GM12878 (cell line): ENCODE measurements at regions not wholly inside any gene's neighbourhood (a gene's known extent, or its start where the extent isn't known, plus 50 kb on each side); places are given as distances from the start of the nearest gene placed in this dataset.

Source experiments
- CTCF ChIP-seq, 3 experiments: IDR thresholded peaks in 2 of 3; conservative IDR thresholded peaks in 1 of 3; 2 replicates each; pipeline ENCODE4 v1.5.1; 2011; ENCODE audit warnings: low read depth in 3 of 3, low read length in 3 of 3, mild to moderate bottlenecking in 3 of 3, control low read depth in 2 of 3, moderate library complexity in 2 of 3, inconsistent platforms in 1 of 3, mixed read lengths in 1 of 3; ENCODE audit not compliant: control insufficient read depth in 2 of 3, insufficient read depth in 1 of 3; ENCODE audit errors: extremely low read depth in 1 of 3
- FOXM1 ChIP-seq: IDR thresholded peaks from 2 replicates; pipeline ENCODE4 v1.6.1; 2012; ENCODE audit warnings: low read depth, mild to moderate bottlenecking, inconsistent platforms, low read length, moderate library complexity
- JUND ChIP-seq: IDR thresholded peaks from 2 replicates; pipeline ENCODE4 v1.6.1; 2012; ENCODE audit warnings: low read depth, mild to moderate bottlenecking, low read length, improper control_type of control experiment, moderate library complexity
- MAX ChIP-seq: IDR thresholded peaks from 2 replicates; pipeline ENCODE4 v1.6.1; 2012; ENCODE audit warnings: low read depth, low read length, improper control_type of control experiment
- MXI1 ChIP-seq: fragments of 150-350 bp; IDR thresholded peaks from 2 replicates; pipeline ENCODE4 v1.6.1; 2011; ENCODE audit warnings: low read depth, mild to moderate bottlenecking, inconsistent platforms, low read length, improper control_type of control experiment
- NFIC ChIP-seq: IDR thresholded peaks from 2 replicates; pipeline ENCODE4 v1.6.1; 2012; ENCODE audit warnings: low read depth, mild to moderate bottlenecking, inconsistent platforms, low read length, moderate library complexity
- RAD51 ChIP-seq: fragments of 450-650 bp; IDR thresholded peaks from 2 replicates; pipeline ENCODE4 v1.6.1; 2016; ENCODE audit warnings: moderate library complexity, mild to moderate bottlenecking, inconsistent platforms
- SIN3A ChIP-seq: IDR thresholded peaks from 2 replicates; pipeline ENCODE4 v1.6.1; 2012; ENCODE audit warnings: low read depth, low read length, improper control_type of control experiment
- SP1 ChIP-seq: IDR thresholded peaks from one replicate; pipeline ENCODE4 v1.6.1; 2011; ENCODE audit warnings: low read depth, low read length
- TBL1XR1 ChIP-seq: IDR thresholded peaks from 2 replicates; pipeline ENCODE4 v1.6.1; 2012; ENCODE audit warnings: low read depth, low read length, improper control_type of control experiment
- ZNF274 ChIP-seq: IDR thresholded peaks from one replicate; pipeline ENCODE4 v1.8.0; 2011; ENCODE audit not compliant: insufficient read length, insufficient read depth

GRCh38 chr5:12413075-12413474 is 508.8 kb upstream of the CTNND2 start:
- TF ChIP-seq JUND (no peak), FOXM1 (no peak), SIN3A (no peak), SP1 (no peak), TBL1XR1 (no peak), RAD51 (no peak), CTCF (IDR thresholded peaks at IDR 0.05 in 2 of 3, conservative IDR thresholded peaks at IDR 0.05 in 1 of 3; ENCODE audit: control insufficient read depth in 2 of 3, extremely low read depth in 1 of 3, insufficient read depth in 1 of 3, low read depth in 3 of 3, low read length in 3 of 3) (no peak), MXI1 (no peak), MAX (no peak), NFIC (no peak), ZNF274 (no peak)
